COLO668 (cell line): ENCODE measurements at regions not wholly inside any gene's neighbourhood (a gene's known extent, or its start where the extent isn't known, plus 50 kb on each side); places are given as distances from the start of the nearest gene placed in this dataset.
"Not testable (repeated sequence)": the region's sequence is repeated elsewhere in the genome, so short reads cannot be mapped to it uniquely, and the experiment has no call there.

Source experiments
- DNase-seq: peaks from one replicate; lab custom pipeline; 2025; ENCODE audit not compliant: unreplicated experiment; lab: John Stamatoyannopoulos, UW

GRCh38 chr9:86629530-86629929 is 275.3 kb upstream of the TUT7 start:
- no peak for DNase-seq

GRCh38 chr9:86626802-86627201 is 272.6 kb upstream of the TUT7 start:
- no peak for DNase-seq

- DNase-seq: no peak
Measured at GRCh38 chr9:86624630-86625029, 270.4 kb upstream of the TUT7 start.

GRCh38 chr9:86614871-86615849 is 260.9 kb upstream of the TUT7 start:
- DNase-seq: no peak

- no peak for DNase-seq
Measured at GRCh38 chr9:86613943-86614342, 259.7 kb upstream of the TUT7 start.

- DNase-seq: not testable (repeated sequence)
Measured at GRCh38 chr9:86611534-86611933, 257.3 kb upstream of the TUT7 start.

- DNase-seq: no peak
Measured at GRCh38 chr9:86605303-86605702, 251.1 kb upstream of the TUT7 start.

GRCh38 chr9:86604741-86605140 is 250.5 kb upstream of the TUT7 start:
- no peak for DNase-seq

GRCh38 chr9:86602715-86603114 is 248.5 kb upstream of the TUT7 start:
- no peak for DNase-seq

- DNase-seq: no peak
Measured at GRCh38 chr9:86601697-86602096, 247.5 kb upstream of the TUT7 start.

- no peak for DNase-seq
Measured at GRCh38 chr9:86600977-86601376, 246.8 kb upstream of the TUT7 start.

- DNase-seq: no peak
Measured at GRCh38 chr9:86600291-86600690, 246.1 kb upstream of the TUT7 start.

- no peak for DNase-seq
Measured at GRCh38 chr9:86599561-86599960, 245.4 kb upstream of the TUT7 start.

- DNase-seq: no peak
Measured at GRCh38 chr9:86598411-86599239, 244.4 kb upstream of the TUT7 start.

- no peak for DNase-seq
Measured at GRCh38 chr9:86594724-86595123, 240.5 kb upstream of the TUT7 start.

- no peak for DNase-seq
Measured at GRCh38 chr9:86591472-86591871, 237.3 kb upstream of the TUT7 start.

- no peak for DNase-seq
Measured at GRCh38 chr9:86589730-86590129, 235.5 kb upstream of the TUT7 start.

GRCh38 chr9:86589273-86589672 is 235.1 kb upstream of the TUT7 start:
- no peak for DNase-seq

GRCh38 chr9:86586144-86586494 is 231.9 kb upstream of the TUT7 start:
- no peak for DNase-seq

- DNase-seq: no peak
Measured at GRCh38 chr9:86585422-86586143, 231.4 kb upstream of the TUT7 start.

GRCh38 chr9:86580688-86581087 is 226.5 kb upstream of the TUT7 start:
- DNase-seq: no peak
